ENCODE measurements at regions not wholly inside any gene's neighbourhood (a gene's known extent, or its start where the extent isn't known, plus 50 kb on each side); places are given as distances from the start of the nearest gene placed in this dataset.

GRCh38 chr2:208791257-208791656 lies 384.7 kb downstream of the PTH2R start:
- Histone ChIP-seq H3K79me2 (ENCODE audit: control insufficient read depth, insufficient read depth, low read length) (no peaks in the 10 kb centered on the region), H3K4me1 (ENCODE audit: control insufficient read depth, extremely low read depth, insufficient read depth, low read length) (no peaks in the 10 kb centered on the region), H4K20me1 (ENCODE audit: control insufficient read depth, extremely low read depth, insufficient read depth, low read length) (no peaks in the 10 kb centered on the region), H3K9me1 (ENCODE audit: control insufficient read depth, extremely low read depth, insufficient read depth, low read length) (no peaks in the 10 kb centered on the region), H2AFZ (ENCODE audit: control insufficient read depth, low read length) (no peak overlapping the region), H3K27ac (ENCODE audit: control insufficient read depth, insufficient read depth, low read length) (no peak overlapping the region), H3K27me3 (ENCODE audit: control insufficient read depth, extremely low read depth, insufficient read depth, low read length) (no peaks in the 10 kb centered on the region), H3K9ac (ENCODE audit: control insufficient read depth, extremely low read depth, insufficient read depth, low read length) (no peak overlapping the region), H3K9me3 (ENCODE audit: control insufficient read depth, low read depth, low read length) (no peaks in the 10 kb centered on the region), H3K4me3 (ENCODE audit: control insufficient read depth in 2 of 3, extremely low read depth in 1 of 3, insufficient read depth in 2 of 3, low read depth in 1 of 3, low read length in 3 of 3) (no peak overlapping the region), H3K4me2 (ENCODE audit: control insufficient read depth, extremely low read depth, insufficient read depth, low read depth, low read length) (no peak overlapping the region), H3K36me3 (ENCODE audit: control insufficient read depth in 2 of 2, extremely low read depth in 1 of 2, insufficient read depth in 2 of 2, low read length in 2 of 2) (no peaks in the 10 kb centered on the region)
- FAIRE-seq (no peak), DNase-seq (ENCODE audit: low read depth, low spot score) (no peak)
- dilution Hi-C loops (cut with MboI; ENCODE audit: extremely low pct_ligation_motif_present, low sequenced_read_pairs) = no loop called here
- no peak for TF ChIP-seq EZH2 (IDR thresholded peaks at IDR 0.05; ENCODE audit: low read length)
- no peak for TF ChIP-seq CTCF (optimal IDR thresholded peaks at IDR 0.05 in 1 of 3, IDR thresholded peaks at IDR 0.05 in 1 of 3, conservative IDR thresholded peaks at IDR 0.05 in 1 of 3; ENCODE audit: extremely low read depth in 1 of 3, insufficient read depth in 2 of 3, low read length in 3 of 3)

GRCh38 chr2:208792766-208793165 lies 386.2 kb downstream of the PTH2R start:
- TF ChIP-seq CTCF (optimal IDR thresholded peaks at IDR 0.05 in 1 of 3, IDR thresholded peaks at IDR 0.05 in 1 of 3, conservative IDR thresholded peaks at IDR 0.05 in 1 of 3; ENCODE audit: extremely low read depth in 1 of 3, insufficient read depth in 2 of 3, low read length in 3 of 3) = no peak
- no peak for TF ChIP-seq EZH2 (IDR thresholded peaks at IDR 0.05; ENCODE audit: low read length)
- no peak for DNase-seq (ENCODE audit: low read depth, low spot score)

More at GRCh38 chr2:208792766-208793165, 386.2 kb downstream of the PTH2R start:
- Histone ChIP-seq H3K9me1 (ENCODE audit: control insufficient read depth, extremely low read depth, insufficient read depth, low read length) (no peaks in the 10 kb centered on the region), H3K9ac (ENCODE audit: control insufficient read depth, extremely low read depth, insufficient read depth, low read length) (no peak overlapping the region), H2AFZ (ENCODE audit: control insufficient read depth, low read length) (no peak overlapping the region), H3K4me3 (ENCODE audit: control insufficient read depth in 2 of 3, extremely low read depth in 1 of 3, insufficient read depth in 2 of 3, low read depth in 1 of 3, low read length in 3 of 3) (no peak overlapping the region), H3K4me1 (ENCODE audit: control insufficient read depth, extremely low read depth, insufficient read depth, low read length) (no peaks in the 10 kb centered on the region), H3K79me2 (ENCODE audit: control insufficient read depth, insufficient read depth, low read length) (no peaks in the 10 kb centered on the region), H3K9me3 (ENCODE audit: control insufficient read depth, low read depth, low read length) (no peaks in the 10 kb centered on the region), H3K27me3 (ENCODE audit: control insufficient read depth, extremely low read depth, insufficient read depth, low read length) (no peaks in the 10 kb centered on the region), H3K36me3 (ENCODE audit: control insufficient read depth in 2 of 2, extremely low read depth in 1 of 2, insufficient read depth in 2 of 2, low read length in 2 of 2) (no peaks in the 10 kb centered on the region), H4K20me1 (ENCODE audit: control insufficient read depth, extremely low read depth, insufficient read depth, low read length) (no peaks in the 10 kb centered on the region), H3K27ac (ENCODE audit: control insufficient read depth, insufficient read depth, low read length) (no peak overlapping the region), H3K4me2 (ENCODE audit: control insufficient read depth, extremely low read depth, insufficient read depth, low read depth, low read length) (no peak overlapping the region)
- FAIRE-seq = no peak
- dilution Hi-C loops (cut with MboI; ENCODE audit: extremely low pct_ligation_motif_present, low sequenced_read_pairs) = no loop called here

All from keratinocyte (primary cell).